HCEC 1CT (cell line): ENCODE measurements at regions not wholly inside any gene's neighbourhood (a gene's known extent, or its start where the extent isn't known, plus 50 kb on each side); places are given as distances from the start of the nearest gene placed in this dataset.
"Not testable (repeated sequence)": the region's sequence is repeated elsewhere in the genome, so short reads cannot be mapped to it uniquely, and the experiment has no call there.

Source experiments
- DNase-seq: peaks from one replicate; pipeline ENCODE4 v3.0.0-alpha.2; 2017

- no peak for DNase-seq
These were observed 253.6 kb downstream of the THBS2 start for GRCh38 chr6:169000022-169000421.

DNA sequence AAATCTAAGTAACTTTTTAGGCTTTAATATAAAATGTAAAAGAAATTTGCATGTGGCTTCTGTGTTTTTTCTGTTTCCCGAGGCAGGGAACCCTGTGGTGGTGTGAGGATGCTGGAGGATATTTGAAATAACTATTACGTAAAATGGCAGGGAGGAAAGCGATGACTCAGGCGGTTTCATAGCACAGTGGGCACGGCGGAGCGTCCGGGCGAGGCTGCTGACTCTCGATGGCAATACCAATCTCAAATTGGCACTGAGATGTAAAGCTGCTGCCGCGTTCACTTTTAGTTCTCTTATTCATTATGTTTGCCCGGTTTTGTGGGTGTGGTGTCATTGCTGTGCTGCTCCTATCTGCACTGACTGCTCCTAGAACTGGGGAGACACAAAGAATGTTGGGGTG, 254.3 kb downstream of the THBS2 start:
- DNase-seq = no peak

DNA sequence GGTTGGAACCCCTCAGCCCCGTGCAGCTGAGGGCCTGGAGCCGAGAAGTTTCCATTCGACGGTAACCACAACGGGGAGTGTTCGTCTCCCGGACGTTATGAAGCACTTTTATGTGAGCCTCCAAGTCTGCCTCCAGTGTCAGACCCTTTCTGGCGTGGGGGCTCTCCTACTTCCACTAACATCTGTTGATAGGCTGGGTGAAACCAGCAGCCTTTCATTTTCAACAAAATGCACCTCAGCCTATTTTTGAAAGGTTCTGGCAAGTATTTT, 257.4 kb downstream of the THBS2 start:
- DNase-seq = no peak

- DNase-seq = no peak
These were observed 257.9 kb downstream of the THBS2 start for GRCh38 chr6:168995526-168996355.

DNA sequence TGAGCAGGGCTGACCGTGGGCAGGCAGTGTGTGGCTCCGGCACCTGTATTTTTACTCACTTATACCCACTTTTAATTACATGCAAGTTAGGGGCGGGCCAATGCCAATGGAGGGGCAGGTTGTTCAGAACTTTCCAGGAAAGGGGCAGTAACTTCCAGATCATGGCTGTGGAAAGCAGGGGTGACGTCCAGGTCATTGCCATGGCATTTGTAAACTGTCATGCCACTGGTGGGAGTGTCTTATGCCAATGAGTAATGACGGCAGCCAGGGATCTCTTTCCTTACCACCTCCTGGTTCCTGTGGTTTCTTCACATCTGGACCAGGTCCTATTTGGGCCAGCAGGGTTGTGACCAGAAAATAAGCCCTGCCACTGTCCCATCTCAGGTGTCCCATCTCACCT, 258.7 kb downstream of the THBS2 start:
- no peak for DNase-seq

GRCh38 chr6:168992446-168993144, 261.1 kb downstream of the THBS2 start:
- DNase-seq = no peak

DNA sequence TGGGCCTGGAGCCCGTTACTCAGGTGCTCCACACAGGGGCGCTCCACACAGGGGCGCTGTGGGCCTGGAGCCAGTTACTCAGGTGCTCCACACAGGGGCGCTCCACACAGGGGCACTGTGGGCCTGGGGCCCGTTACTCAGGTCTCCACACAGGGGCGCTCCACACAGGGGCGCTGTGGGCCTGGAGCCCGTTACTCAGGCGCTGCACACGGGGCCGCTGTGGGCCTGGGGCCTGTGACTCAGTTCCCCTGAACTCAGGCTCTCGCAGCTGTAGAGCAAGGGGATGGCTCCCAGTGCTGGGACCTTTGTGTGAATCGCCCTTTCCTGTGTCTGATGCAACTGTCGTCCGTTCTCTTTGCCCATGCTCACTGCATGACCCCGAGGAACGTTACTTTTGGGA, 262.0 kb downstream of the THBS2 start:
- not testable (repeated sequence) for DNase-seq

- DNase-seq = no peak
These were observed 263.5 kb downstream of the THBS2 start for GRCh38 chr6:168990019-168990751.

DNA sequence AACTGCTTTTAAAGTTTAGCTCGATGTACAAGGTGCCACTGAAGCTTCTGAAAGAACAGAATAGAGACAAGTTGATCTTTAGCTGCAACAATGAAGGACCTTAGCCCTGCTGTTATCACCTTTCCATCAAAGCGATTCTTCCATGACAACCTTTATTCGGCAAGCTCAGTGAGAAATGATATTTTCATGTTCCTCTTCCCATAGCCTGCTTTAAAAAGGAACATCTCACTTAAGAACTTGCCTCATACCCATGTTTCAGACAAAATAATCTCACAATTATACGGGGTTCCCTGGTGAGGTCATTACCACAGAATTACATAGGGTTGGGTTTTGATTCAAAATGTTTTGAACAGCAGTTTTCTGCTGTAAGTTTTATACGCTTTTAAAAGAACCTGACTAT, 264.2 kb downstream of the THBS2 start:
- no peak for DNase-seq

GRCh38 chr6:168988801-168989200, 264.8 kb downstream of the THBS2 start:
- DNase-seq = no peak

DNA sequence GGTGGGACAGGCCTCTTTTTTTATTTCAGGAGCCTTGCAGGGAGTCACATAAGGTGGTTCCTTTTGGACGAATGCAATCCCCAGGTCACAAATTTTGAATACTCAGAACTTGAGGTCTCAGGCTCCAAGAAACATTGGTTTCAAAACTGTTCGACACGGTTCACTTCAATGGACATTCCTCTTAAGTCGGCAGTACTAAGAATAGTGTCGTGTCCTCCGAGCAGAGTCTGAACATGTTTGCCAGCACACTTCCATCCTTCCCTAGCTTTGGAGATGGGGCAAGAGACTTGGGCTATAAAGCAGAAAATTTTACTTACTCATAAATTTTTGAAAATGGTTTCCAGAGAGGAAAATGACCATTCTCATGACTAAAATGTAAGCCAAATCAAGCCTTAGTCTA, 265.4 kb downstream of the THBS2 start:
- DNase-seq = no peak

DNA sequence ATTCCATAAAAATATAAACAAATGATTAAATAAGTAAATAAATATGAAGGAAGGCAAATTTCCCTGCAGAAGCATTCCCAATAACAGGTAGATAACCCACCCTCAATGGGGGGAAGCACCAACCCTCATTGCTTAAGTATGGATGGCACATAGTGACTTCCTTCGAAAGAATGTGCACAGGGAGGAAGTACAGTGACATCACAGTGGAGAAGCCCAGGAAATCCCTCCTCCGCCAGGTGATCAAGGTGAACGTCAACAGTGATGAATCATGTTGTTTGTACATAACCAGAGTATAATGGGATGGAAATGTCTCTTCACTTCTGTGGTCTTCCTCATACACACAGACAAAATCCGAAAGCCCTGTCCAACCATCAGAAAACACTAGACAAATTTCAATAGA, 267.9 kb downstream of the THBS2 start:
- DNase-seq = no peak

- no peak for DNase-seq
These were observed 269.7 kb downstream of the THBS2 start for GRCh38 chr6:168983925-168984324.

- DNase-seq = no peak
These were observed 272.5 kb downstream of the THBS2 start for GRCh38 chr6:168981187-168981586.

DNA sequence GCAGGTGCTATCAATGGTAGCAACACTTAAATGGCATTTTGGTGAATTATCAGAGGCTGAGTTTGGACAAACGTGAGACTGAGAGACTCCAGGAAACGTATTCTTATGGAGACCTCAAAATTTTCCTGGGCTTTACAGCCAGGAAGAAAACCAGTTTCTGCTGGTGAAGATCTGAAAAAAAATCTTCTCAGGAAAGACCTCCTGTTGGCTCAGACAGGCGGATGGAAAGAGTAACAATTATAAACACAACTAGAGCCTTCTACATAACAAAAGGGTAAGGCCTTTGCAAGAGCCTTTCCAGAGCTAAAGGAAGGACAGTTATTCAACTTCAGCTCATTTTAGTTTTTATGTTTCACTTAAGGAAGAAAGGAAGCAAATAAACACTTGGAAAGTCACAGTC, 274.4 kb downstream of the THBS2 start:
- DNase-seq = no peak

- DNase-seq = no peak
These were observed 281.5 kb downstream of the THBS2 start for GRCh38 chr6:168972128-168972527.

DNA sequence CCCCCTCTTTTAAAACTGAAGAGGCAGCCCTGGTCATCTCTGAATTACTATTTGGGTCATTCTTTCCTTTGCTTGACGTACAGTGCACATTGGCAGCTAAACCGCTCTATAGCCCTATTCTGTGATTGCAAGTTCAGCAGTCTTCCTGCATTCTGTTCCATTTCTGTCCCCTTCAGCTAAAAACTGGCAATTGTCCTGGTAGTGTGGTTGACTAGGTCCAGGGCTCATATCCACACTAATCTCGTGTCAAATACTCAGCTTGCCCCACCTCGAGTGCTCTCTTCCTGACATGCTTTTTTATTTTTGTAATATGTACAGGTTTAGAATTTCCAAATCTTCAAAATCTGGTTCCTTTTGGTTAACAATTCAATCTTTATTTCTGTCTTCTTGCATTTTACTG, 282.1 kb downstream of the THBS2 start:
- no peak for DNase-seq

DNA sequence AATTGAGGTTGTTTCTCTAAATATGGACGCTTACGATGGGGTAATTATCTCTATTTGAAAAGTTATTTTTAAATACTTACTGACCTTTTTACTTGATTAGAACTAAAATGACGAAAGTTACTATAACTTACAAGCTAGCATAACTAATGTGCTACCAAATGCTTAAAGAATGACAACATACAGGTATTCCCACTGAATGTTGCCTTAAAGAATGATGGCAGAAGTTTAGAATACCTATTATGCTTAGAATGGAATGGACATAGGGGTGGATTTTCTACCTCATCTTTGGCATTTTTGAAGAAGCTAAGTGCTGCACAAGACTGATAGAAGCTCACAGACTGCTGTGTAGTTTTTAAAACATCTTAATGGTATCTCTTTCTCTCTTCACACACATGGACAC, 284.8 kb downstream of the THBS2 start:
- no peak for DNase-seq

- DNase-seq = peak; percentile 17
These were observed 285.4 kb downstream of the THBS2 start for GRCh38 chr6:168968228-168968627.

DNA sequence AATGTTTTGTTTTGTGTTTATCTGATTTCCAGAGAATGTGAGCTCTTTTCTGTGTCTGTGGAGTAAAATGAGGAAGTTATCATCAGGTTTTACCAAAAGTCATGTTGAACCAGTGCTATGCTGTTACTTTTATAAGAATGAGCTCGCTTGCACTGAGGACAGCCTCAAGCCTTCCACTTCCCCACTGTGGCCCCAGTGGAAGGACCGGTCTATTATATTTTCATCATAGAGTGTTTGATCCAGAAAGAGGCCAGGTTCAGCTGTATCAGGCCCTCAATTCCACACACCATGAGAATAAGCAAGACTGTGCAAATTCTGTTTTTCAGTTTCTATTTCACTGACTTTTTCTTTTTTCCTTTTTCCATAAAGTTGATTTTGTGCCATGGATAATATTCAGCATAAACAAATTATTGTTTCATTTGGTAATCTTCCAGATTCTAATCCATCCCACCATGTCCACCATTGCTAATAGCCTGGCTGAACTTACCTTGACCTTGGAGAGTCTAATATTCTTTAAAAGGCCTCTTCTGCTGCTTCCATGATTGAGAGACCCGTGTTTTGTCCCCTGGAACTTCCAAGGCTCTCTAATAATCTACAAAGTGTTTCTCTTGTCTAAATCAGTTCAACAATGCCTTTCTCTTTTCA, 286.2 kb downstream of the THBS2 start:
- DNase-seq = no peak

- no peak for DNase-seq
These were observed 289.4 kb downstream of the THBS2 start for GRCh38 chr6:168964138-168964835.

- DNase-seq = no peak
These were observed 290.8 kb downstream of the THBS2 start for GRCh38 chr6:168962886-168963285.

GRCh38 chr6:168961264-168961656, 292.4 kb downstream of the THBS2 start:
- no peak for DNase-seq
